SIG-M5 treated with dmso at 0.1 percent for 504 hours (cell line): ENCODE measurements at regions not wholly inside any gene's neighbourhood (a gene's known extent, or its start where the extent isn't known, plus 50 kb on each side); places are given as distances from the start of the nearest gene placed in this dataset.

Experiments used
- DNase-seq: peaks from one replicate; lab custom pipeline; 2025; ENCODE audit not compliant: unreplicated experiment; lab: John Stamatoyannopoulos, UW

- DNase-seq: no peak
These were observed 55.9 kb upstream of the DIO3 start for GRCh38 chr14:101505236-101505970.

- DNase-seq: no peak
These were observed 54.9 kb upstream of the DIO3 start for GRCh38 chr14:101506211-101506925.

- no peak for DNase-seq
These were observed 54.1 kb upstream of the DIO3 start for GRCh38 chr14:101506926-101507835.

GRCh38 chr14:101507836-101508150 is 53.5 kb upstream of the DIO3 start:
- DNase-seq: no peak

- DNase-seq: no peak
These were observed 52.9 kb upstream of the DIO3 start for GRCh38 chr14:101508196-101508947.

- no peak for DNase-seq
These were observed 52.2 kb upstream of the DIO3 start for GRCh38 chr14:101508948-101509729.

- no peak for DNase-seq
These were observed 51.4 kb upstream of the DIO3 start for GRCh38 chr14:101509730-101510371.

GRCh38 chr14:101511199-101511598 is 50.1 kb upstream of the DIO3 start:
- no peak for DNase-seq
